IMR-90 (cell line): ENCODE measurements at regions not wholly inside any gene's neighbourhood (a gene's known extent, or its start where the extent isn't known, plus 50 kb on each side); places are given as distances from the start of the nearest gene placed in this dataset.

Experiments used
- ATAC-seq: fragments of 200-7000 bp; cut with Tn5 transposase; 2 replicates; pipeline ENCODE4 v1.9.1; 2020; ENCODE audit warnings: low read depth, mild to moderate bottlenecking, moderate library complexity
- BruUV-seq: library from RNA; stranded (reverse); fragments of 400-500 nt; replicated peaks from 2 replicates; lab custom pipeline; 2021; lab: Mats Ljungman, UMichigan
- CTCF ChIA-PET: fragments of 300-600 bp; formaldehyde crosslinking; extraction: SDS; loops from one replicate; lab custom pipeline; 2021; ENCODE audit warnings: antibody characterized with exemption; lab: Yijun Ruan, JAX
- POLR2A ChIA-PET: fragments of 300-600 bp; sonication (Branson Sonifier 250); formaldehyde crosslinking; loops from one replicate; lab custom pipeline; 2022; ENCODE audit warnings: antibody characterized with exemption; ENCODE audit not compliant: unreplicated experiment; lab: Charles Lee
- DNase-seq: peaks from one replicate; pipeline ENCODE4 v3.0.0; 2013
- H2AFZ ChIP-seq: replicated peaks from 2 replicates; pipeline ENCODE3; 2013; ENCODE audit warnings: low read length, mild to moderate bottlenecking; ENCODE audit not compliant: poor library complexity
- H2AK5ac ChIP-seq: 2 replicates; pipeline ENCODE4 v1.6.1; 2013; ENCODE audit warnings: low read depth, low read length, inconsistent platforms
- H2AK9ac ChIP-seq: replicated peaks from 2 replicates; pipeline ENCODE3; 2013; ENCODE audit warnings: mild to moderate bottlenecking, low read depth, low read length, moderate library complexity; ENCODE audit not compliant: poor library complexity
- H2BK120ac ChIP-seq: 2 replicates; pipeline ENCODE4 v1.6.1; 2013; ENCODE audit warnings: low read depth, low read length, inconsistent platforms
- H2BK15ac ChIP-seq: 3 replicates; pipeline ENCODE4 v1.6.1; 2013; ENCODE audit warnings: low read depth, low read length, inconsistent platforms
- H2BK20ac ChIP-seq: 2 replicates; pipeline ENCODE4 v1.6.1; 2013; ENCODE audit warnings: low read depth, mild to moderate bottlenecking, inconsistent platforms, low read length, moderate library complexity
- H2BK5ac ChIP-seq: 2 replicates; pipeline ENCODE4 v1.6.1; 2013; ENCODE audit warnings: mild to moderate bottlenecking, low read depth, low read length, inconsistent platforms; ENCODE audit not compliant: poor library complexity, severe bottlenecking
- H3K14ac ChIP-seq: replicated peaks from 2 replicates; pipeline ENCODE4 v1.6.1; 2013; ENCODE audit warnings: low read depth, low read length, inconsistent platforms
- H3K18ac ChIP-seq: 2 replicates; pipeline ENCODE4 v1.6.1; 2013; ENCODE audit warnings: low read depth, low read length, control low read depth
- H3K23ac ChIP-seq: 2 replicates; pipeline ENCODE4 v1.6.1; 2013; ENCODE audit warnings: low read depth, low read length, inconsistent platforms
- H3K27ac ChIP-seq: 2 replicates; pipeline ENCODE4 v1.5.1; 2013; ENCODE audit warnings: mild to moderate bottlenecking, control low read depth, low read length; ENCODE audit not compliant: insufficient read depth
- H3K27me3 ChIP-seq: 2 replicates; pipeline ENCODE4 v1.6.1; 2013; ENCODE audit warnings: low read length; ENCODE audit not compliant: control insufficient read depth, insufficient read depth
- H3K36me3 ChIP-seq: 2 replicates; pipeline ENCODE4 v1.6.1; 2013; ENCODE audit warnings: low read length, mixed read lengths; ENCODE audit not compliant: control insufficient read depth, insufficient read depth
- H3K4ac ChIP-seq: 2 replicates; pipeline ENCODE4 v1.6.1; 2013; ENCODE audit warnings: low read depth, low read length, inconsistent platforms
- H3K4me1 ChIP-seq: 2 replicates; pipeline ENCODE4 v1.6.1; 2013; ENCODE audit warnings: low read length, mixed read lengths; ENCODE audit not compliant: control insufficient read depth, insufficient read depth
- H3K4me2 ChIP-seq: 2 replicates; pipeline ENCODE4 v1.6.1; 2013; ENCODE audit warnings: low read depth, mild to moderate bottlenecking, control low read depth, low read length, moderate library complexity
- H3K4me3 ChIP-seq: 2 replicates; pipeline ENCODE4 v1.5.1; 2013; ENCODE audit warnings: low read depth, mild to moderate bottlenecking, control low read depth, low read length, moderate library complexity; ENCODE audit not compliant: insufficient read depth
- H3K56ac ChIP-seq: 2 replicates; pipeline ENCODE4 v1.6.1; 2013; ENCODE audit warnings: low read length, inconsistent platforms; ENCODE audit not compliant: insufficient read depth; ENCODE audit errors: extremely low read depth
- H3K79me1 ChIP-seq, 2 experiments: 2 replicates each; pipeline ENCODE4 v1.6.1; 2013; ENCODE audit warnings: low read length in 2 of 2, inconsistent platforms in 1 of 2, low read depth in 1 of 2
- H3K9ac ChIP-seq: 2 replicates; pipeline ENCODE4 v1.6.1; 2013; ENCODE audit warnings: low read depth, low read length, control low read depth
- H3K9me1 ChIP-seq: 2 replicates; pipeline ENCODE4 v1.6.1; 2013; ENCODE audit warnings: low read length, inconsistent platforms; ENCODE audit not compliant: insufficient read depth
- H3K9me3 ChIP-seq: 2 replicates; pipeline ENCODE4 v1.6.1; 2013; ENCODE audit warnings: low read length; ENCODE audit not compliant: control insufficient read depth, insufficient read depth
- H4K20me1 ChIP-seq: 2 replicates; pipeline ENCODE4 v1.6.1; 2013; ENCODE audit warnings: low read length, inconsistent platforms; ENCODE audit not compliant: insufficient read depth
- H4K5ac ChIP-seq: 2 replicates; pipeline ENCODE4 v1.6.1; 2013; ENCODE audit warnings: mild to moderate bottlenecking, low read depth, low read length, control low read depth
- H4K8ac ChIP-seq, 2 experiments: 2 replicates each; pipeline ENCODE4 v1.6.1; 2013; ENCODE audit warnings: low read depth in 2 of 2, low read length in 2 of 2, control low read depth in 1 of 2, inconsistent platforms in 1 of 2
- H4K91ac ChIP-seq: 2 replicates; pipeline ENCODE4 v1.6.1; 2013; ENCODE audit warnings: low read depth, low read length, inconsistent platforms; ENCODE audit not compliant: insufficient read depth
- BHLHE40 ChIP-seq: fragments of 150-350 bp; IDR thresholded peaks from 2 replicates; pipeline ENCODE4 v1.6.1; 2016; ENCODE audit warnings: mild to moderate bottlenecking, low read depth, low read length
- CEBPB ChIP-seq: IDR thresholded peaks from 2 replicates; pipeline ENCODE4 v1.6.1; 2012; ENCODE audit warnings: low read depth, low read length, improper control_type of control experiment
- CHD1 ChIP-seq: IDR thresholded peaks from 2 replicates; pipeline ENCODE4 v1.6.1; 2012; ENCODE audit warnings: low read depth, low read length, improper control_type of control experiment
- FOS ChIP-seq: fragments of 150-350 bp; IDR thresholded peaks from 2 replicates; pipeline ENCODE4 v1.6.1; 2016; ENCODE audit warnings: low read depth, low read length
- MAZ ChIP-seq: IDR thresholded peaks from 2 replicates; pipeline ENCODE4 v1.6.1; 2012; ENCODE audit warnings: low read depth, mild to moderate bottlenecking, low read length, improper control_type of control experiment, moderate library complexity, borderline replicate concordance
- MXI1 ChIP-seq: IDR thresholded peaks from 2 replicates; pipeline ENCODE4 v1.6.1; 2012; ENCODE audit warnings: low read depth, mild to moderate bottlenecking, low read length, moderate library complexity, borderline replicate concordance
- NFE2L2 ChIP-seq: fragments of 150-350 bp; IDR thresholded peaks from 2 replicates; pipeline ENCODE4 v1.6.1; 2016; ENCODE audit warnings: low read depth, mild to moderate bottlenecking, low read length
- POLR2A ChIP-seq: IDR thresholded peaks from 2 replicates; pipeline ENCODE4 v1.6.1; 2012; ENCODE audit warnings: mild to moderate bottlenecking, low read depth, low read length
- RAD21 ChIP-seq: IDR thresholded peaks from 2 replicates; pipeline ENCODE4 v1.6.1; 2012; ENCODE audit warnings: low read length, improper control_type of control experiment
- RCOR1 ChIP-seq: IDR thresholded peaks from 2 replicates; pipeline ENCODE4 v1.6.1; 2012; ENCODE audit warnings: mild to moderate bottlenecking, low read length, improper control_type of control experiment; ENCODE audit not compliant: insufficient replicate concordance
- RFX5 ChIP-seq: IDR thresholded peaks from 2 replicates; pipeline ENCODE4 v1.8.0; 2012; ENCODE audit warnings: low read depth, mild to moderate bottlenecking, low read length, moderate library complexity
- SMC3 ChIP-seq: fragments of 150-350 bp; IDR thresholded peaks from 2 replicates; pipeline ENCODE4 v1.6.1; 2016; ENCODE audit warnings: low read depth, mild to moderate bottlenecking, antibody characterized with exemption, low read length, moderate library complexity
- WGBS, 2 experiments: methylation state at CpG; one replicate each; pipeline versions ENCODE4 v1.1.5 to v1.1.7; 2013; ENCODE audit warnings: missing lambda C conversion rate in 2 of 2; ENCODE audit not compliant: insufficient read length in 1 of 2; ENCODE audit errors: extremely low coverage in 2 of 2; 5-methylcytosine and 5-hydroxymethylcytosine counted together
- dilution Hi-C: fragments of 300-500 bp; cut with HindIII; formaldehyde crosslinking; loops from one replicate; pipeline ENCODE4 v1.14.3; 2018; ENCODE audit warnings: low sequenced_read_pairs; ENCODE audit not compliant: unreplicated experiment
- in situ Hi-C: fragments of 300-500 bp; cut with MboI; formaldehyde crosslinking; loops from 3 replicates; pipeline ENCODE4 v1.14.3; 2019; ENCODE audit warnings: low sequenced_read_pairs, inconsistent platforms, mixed read lengths
- intact Hi-C: fragments of 100-400 bp; cut with micrococcal nuclease; formaldehyde crosslinking; loops from 2 replicates; pipeline ENCODE4 v1.10.0; 2022
- TF ChIP-seq, protein P1 (sequence below): fragments of 150-350 bp; IDR thresholded peaks from 2 replicates; pipeline ENCODE4 v1.6.1; 2017; ENCODE audit warnings: mild to moderate bottlenecking, antibody characterized with exemption, low read length, low read depth
- TF ChIP-seq, protein P2 (sequence below): fragments of 150-350 bp; IDR thresholded peaks from 2 replicates; pipeline ENCODE4 v1.6.1; 2016; ENCODE audit warnings: low read depth, mild to moderate bottlenecking, low read length, moderate library complexity, borderline replicate concordance
- TF ChIP-seq, protein P3 (sequence below): conservative IDR thresholded peaks from 2 replicates; pipeline ENCODE4 v1.5.1; 2012; ENCODE audit warnings: mild to moderate bottlenecking, low read depth, low read length, improper control_type of control experiment

DNA sequence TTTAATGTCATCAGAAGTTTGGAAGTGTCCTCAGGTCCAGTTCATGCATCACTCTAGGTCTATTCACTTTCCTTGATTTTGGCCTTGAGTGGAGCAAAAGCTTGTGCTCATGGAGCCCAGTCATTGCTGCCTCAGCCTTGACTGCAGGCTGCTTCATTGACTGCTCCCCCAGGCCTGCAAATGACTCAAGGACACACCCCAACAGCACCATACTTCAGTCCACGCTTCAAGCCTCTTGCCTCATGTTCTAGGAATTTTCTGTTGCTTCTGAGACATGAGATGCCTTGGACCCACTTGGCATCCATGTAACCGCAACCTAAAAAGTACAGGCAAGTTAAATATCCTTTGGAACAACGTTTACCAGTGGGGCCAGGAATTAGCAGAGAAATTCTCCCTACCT is 193.7 kb downstream of the PIK3R1 start:
- in situ Hi-C loops (no loop called here), dilution Hi-C loops (no loop called here)

More for the DNA sequence above, 193.7 kb downstream of the PIK3R1 start:
- intact Hi-C loops = no loop called here
- TF ChIP-seq FOS (no peak), RAD21 (no peak), RCOR1 (no peak), CEBPB (no peak), POLR2A (no peak), MXI1 (no peak), NFE2L2 (no peak), BHLHE40 (no peak), MAZ (no peak), SMC3 (no peak), CHD1 (no peak), RFX5 (no peak)
- TF ChIP-seq, protein P1, sequence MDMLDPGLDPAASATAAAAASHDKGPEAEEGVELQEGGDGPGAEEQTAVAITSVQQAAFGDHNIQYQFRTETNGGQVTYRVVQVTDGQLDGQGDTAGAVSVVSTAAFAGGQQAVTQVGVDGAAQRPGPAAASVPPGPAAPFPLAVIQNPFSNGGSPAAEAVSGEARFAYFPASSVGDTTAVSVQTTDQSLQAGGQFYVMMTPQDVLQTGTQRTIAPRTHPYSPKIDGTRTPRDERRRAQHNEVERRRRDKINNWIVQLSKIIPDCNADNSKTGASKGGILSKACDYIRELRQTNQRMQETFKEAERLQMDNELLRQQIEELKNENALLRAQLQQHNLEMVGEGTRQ = no peak
- TF ChIP-seq, protein P2, sequence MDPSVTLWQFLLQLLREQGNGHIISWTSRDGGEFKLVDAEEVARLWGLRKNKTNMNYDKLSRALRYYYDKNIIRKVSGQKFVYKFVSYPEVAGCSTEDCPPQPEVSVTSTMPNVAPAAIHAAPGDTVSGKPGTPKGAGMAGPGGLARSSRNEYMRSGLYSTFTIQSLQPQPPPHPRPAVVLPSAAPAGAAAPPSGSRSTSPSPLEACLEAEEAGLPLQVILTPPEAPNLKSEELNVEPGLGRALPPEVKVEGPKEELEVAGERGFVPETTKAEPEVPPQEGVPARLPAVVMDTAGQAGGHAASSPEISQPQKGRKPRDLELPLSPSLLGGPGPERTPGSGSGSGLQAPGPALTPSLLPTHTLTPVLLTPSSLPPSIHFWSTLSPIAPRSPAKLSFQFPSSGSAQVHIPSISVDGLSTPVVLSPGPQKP = no peak
- TF ChIP-seq, protein P3, sequence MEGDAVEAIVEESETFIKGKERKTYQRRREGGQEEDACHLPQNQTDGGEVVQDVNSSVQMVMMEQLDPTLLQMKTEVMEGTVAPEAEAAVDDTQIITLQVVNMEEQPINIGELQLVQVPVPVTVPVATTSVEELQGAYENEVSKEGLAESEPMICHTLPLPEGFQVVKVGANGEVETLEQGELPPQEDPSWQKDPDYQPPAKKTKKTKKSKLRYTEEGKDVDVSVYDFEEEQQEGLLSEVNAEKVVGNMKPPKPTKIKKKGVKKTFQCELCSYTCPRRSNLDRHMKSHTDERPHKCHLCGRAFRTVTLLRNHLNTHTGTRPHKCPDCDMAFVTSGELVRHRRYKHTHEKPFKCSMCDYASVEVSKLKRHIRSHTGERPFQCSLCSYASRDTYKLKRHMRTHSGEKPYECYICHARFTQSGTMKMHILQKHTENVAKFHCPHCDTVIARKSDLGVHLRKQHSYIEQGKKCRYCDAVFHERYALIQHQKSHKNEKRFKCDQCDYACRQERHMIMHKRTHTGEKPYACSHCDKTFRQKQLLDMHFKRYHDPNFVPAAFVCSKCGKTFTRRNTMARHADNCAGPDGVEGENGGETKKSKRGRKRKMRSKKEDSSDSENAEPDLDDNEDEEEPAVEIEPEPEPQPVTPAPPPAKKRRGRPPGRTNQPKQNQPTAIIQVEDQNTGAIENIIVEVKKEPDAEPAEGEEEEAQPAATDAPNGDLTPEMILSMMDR = no peak
- no peaks in the 10 kb centered on the region for H4K20me1 ChIP-seq
- no peaks in the 10 kb centered on the region for H3K79me1 ChIP-seq
- H2AK5ac ChIP-seq = no peak overlapping the region
- no peaks in the 10 kb centered on the region for H3K4me1 ChIP-seq
- H3K36me3 ChIP-seq = no peaks in the 10 kb centered on the region
- ChIA-PET CTCF (no interaction called here), POLR2A (no interaction called here)
- peak overlapping the region; percentile 74 for H2AFZ ChIP-seq
- WGBS, 2 experiments = 40% methylated on average over 1 of the region's 3 CpGs; no CpG with 5 or more reads in 1 of the 2 experiments
- H3K9me3 ChIP-seq = no peaks in the 10 kb centered on the region
- H4K91ac ChIP-seq = no peak overlapping the region
- no peak overlapping the region for H2BK120ac ChIP-seq
- H3K4ac ChIP-seq = no peak overlapping the region
- H3K23ac ChIP-seq = no peak overlapping the region
- H3K56ac ChIP-seq = no peak overlapping the region
- H4K8ac ChIP-seq = no peak overlapping the region
- H3K27ac ChIP-seq = no peak overlapping the region
- no peak overlapping the region for H2AK9ac ChIP-seq
- no TSS peak for BruUV-seq
- no peak overlapping the region for H4K5ac ChIP-seq
- H2BK5ac ChIP-seq = no peak overlapping the region
- H3K4me2 ChIP-seq = no peak overlapping the region
- H3K9me1 ChIP-seq = no peaks in the 10 kb centered on the region
- DNase-seq = peak; percentile 55
- no peaks in the 10 kb centered on the region for H3K27me3 ChIP-seq
- ATAC-seq = no peak
- no peak overlapping the region for H3K4me3 ChIP-seq
- H2BK15ac ChIP-seq = no peak overlapping the region
- H3K9ac ChIP-seq = no peak overlapping the region
- no peak overlapping the region for H3K18ac ChIP-seq
- no peak overlapping the region for H2BK20ac ChIP-seq
- H3K14ac ChIP-seq = no peak overlapping the region
